ENCODE measurements at regions not wholly inside any gene's neighbourhood (a gene's known extent, or its start where the extent isn't known, plus 50 kb on each side); places are given as distances from the start of the nearest gene placed in this dataset.

- Mint-ChIP-seq H3K27me3 (ENCODE audit: unreplicated experiment) (no peaks in the 10 kb centered on the region), H3K4me3 (ENCODE audit: low read depth, unreplicated experiment) (no peak overlapping the region), H3K9me3 (ENCODE audit: low read depth, unreplicated experiment) (no peaks in the 10 kb centered on the region), H3K27ac (ENCODE audit: unreplicated experiment) (no peak overlapping the region), H3K36me3 (ENCODE audit: insufficient read depth, unreplicated experiment) (no peaks in the 10 kb centered on the region), H3K4me1 (ENCODE audit: low read depth, unreplicated experiment) (no peaks in the 10 kb centered on the region)
- no peak for TF ChIP-seq CTCF (IDR thresholded peaks at IDR 0.05; ENCODE audit: unreplicated experiment)
- no peak for DNase-seq
- intact Hi-C loops (cut with micrococcal nuclease; ENCODE audit: unreplicated experiment), result loop anchor here (10.0 kb wide), 1 partner anchor 138 kb away; no protein-coding TSS in a partner anchor
- BruUV-seq (replicated peaks), result no TSS peak
- CTCF ChIA-PET, result no interaction called here
Measured at GRCh38 chr7:88396295-88396947, 89.7 kb upstream of the STEAP4 start.

GRCh38 chr7:88395715-88396114 is 89.0 kb upstream of the STEAP4 start:
- H3K9me3 Mint-ChIP-seq (ENCODE audit: low read depth, unreplicated experiment), result no peaks in the 10 kb centered on the region
- no TSS peak for BruUV-seq (replicated peaks)
- DNase-seq, result no peak
- H3K4me3 Mint-ChIP-seq (ENCODE audit: low read depth, unreplicated experiment), result no peak overlapping the region
- H3K27me3 Mint-ChIP-seq (ENCODE audit: unreplicated experiment), result no peaks in the 10 kb centered on the region
- no peaks in the 10 kb centered on the region for H3K36me3 Mint-ChIP-seq (ENCODE audit: insufficient read depth, unreplicated experiment)
- intact Hi-C loops (cut with micrococcal nuclease; ENCODE audit: unreplicated experiment), result loop anchor here (10.0 kb wide), 1 partner anchor 139 kb away; no protein-coding TSS in a partner anchor
- H3K27ac Mint-ChIP-seq (ENCODE audit: unreplicated experiment), result no peak overlapping the region
- CTCF ChIA-PET, result no interaction called here
- TF ChIP-seq CTCF (IDR thresholded peaks at IDR 0.05; ENCODE audit: unreplicated experiment), result no peak
- no peaks in the 10 kb centered on the region for H3K4me1 Mint-ChIP-seq (ENCODE audit: low read depth, unreplicated experiment)

GRCh38 chr7:88391247-88391646 is 84.6 kb upstream of the STEAP4 start:
- H3K36me3 Mint-ChIP-seq (ENCODE audit: insufficient read depth, unreplicated experiment), result no peaks in the 10 kb centered on the region
- H3K4me3 Mint-ChIP-seq (ENCODE audit: low read depth, unreplicated experiment), result no peak overlapping the region
- no peak overlapping the region for H3K27ac Mint-ChIP-seq (ENCODE audit: unreplicated experiment)
- H3K4me1 Mint-ChIP-seq (ENCODE audit: low read depth, unreplicated experiment), result no peaks in the 10 kb centered on the region
- BruUV-seq (replicated peaks), result no TSS peak
- DNase-seq, result no peak
- no peaks in the 10 kb centered on the region for H3K27me3 Mint-ChIP-seq (ENCODE audit: unreplicated experiment)
- CTCF ChIA-PET, result no interaction called here
- H3K9me3 Mint-ChIP-seq (ENCODE audit: low read depth, unreplicated experiment), result no peaks in the 10 kb centered on the region
- TF ChIP-seq CTCF (IDR thresholded peaks at IDR 0.05; ENCODE audit: unreplicated experiment), result no peak
- intact Hi-C loops (cut with micrococcal nuclease; ENCODE audit: unreplicated experiment), result loop anchor here (10.0 kb wide), 1 partner anchor 144 kb away; no protein-coding TSS in a partner anchor

- no peak for DNase-seq
- H3K9me3 Mint-ChIP-seq (ENCODE audit: low read depth, unreplicated experiment), result no peaks in the 10 kb centered on the region
- CTCF ChIA-PET, result no interaction called here
- no peak for TF ChIP-seq CTCF (IDR thresholded peaks at IDR 0.05; ENCODE audit: unreplicated experiment)
- no TSS peak for BruUV-seq (replicated peaks)
- no peaks in the 10 kb centered on the region for H3K36me3 Mint-ChIP-seq (ENCODE audit: insufficient read depth, unreplicated experiment)
- H3K27ac Mint-ChIP-seq (ENCODE audit: unreplicated experiment), result no peak overlapping the region
- no peak overlapping the region for H3K4me3 Mint-ChIP-seq (ENCODE audit: low read depth, unreplicated experiment)
- H3K27me3 Mint-ChIP-seq (ENCODE audit: unreplicated experiment), result no peaks in the 10 kb centered on the region
- no peaks in the 10 kb centered on the region for H3K4me1 Mint-ChIP-seq (ENCODE audit: low read depth, unreplicated experiment)
- intact Hi-C loops (cut with micrococcal nuclease; ENCODE audit: unreplicated experiment), result no loop called here
Measured at GRCh38 chr7:88387368-88387767, 80.7 kb upstream of the STEAP4 start.

All from Calu3 (cell line).